Psoas muscle (tissue), 7 donors: ENCODE measurements at regions not wholly inside any gene's neighbourhood (a gene's known extent, or its start where the extent isn't known, plus 50 kb on each side); places are given as distances from the start of the nearest gene placed in this dataset.

Experiments used
- ATAC-seq, 4 donors: fragments of 200-7000 bp; cut with Tn5 transposase; one replicate each; pipeline ENCODE4 v1.9.1; 2020; ENCODE audit warnings: moderate library complexity in 3 of 4, mild to moderate bottlenecking in 2 of 4
- DNase-seq, 2 donors: peaks; one replicate each; pipeline ENCODE4 v3.0.0-alpha.2; 2020
- H3K27ac ChIP-seq: fragments of 200-600 bp; one replicate; pipeline ENCODE4 v1.8.0; 2022
- H3K27me3 ChIP-seq, 3 donors: fragments of 200-600 bp in 1 of 3; one replicate each; pipeline versions ENCODE4 v1.6.1 to v1.8.0; 2013 to 2022; ENCODE audit warnings: low read length in 2 of 3, mild to moderate bottlenecking in 2 of 3, moderate library complexity in 1 of 3; ENCODE audit not compliant: insufficient read depth in 3 of 3
- H3K36me3 ChIP-seq, 2 donors: fragments of 200-600 bp in 1 of 2; one replicate each; pipeline versions ENCODE4 v1.6.1 to v1.8.0; 2013 to 2022; ENCODE audit warnings: low read depth in 1 of 2, mild to moderate bottlenecking in 1 of 2, moderate library complexity in 1 of 2; ENCODE audit not compliant: insufficient read depth in 1 of 2
- H3K4me1 ChIP-seq: fragments of 200-600 bp; one replicate; pipeline ENCODE4 v1.8.0; 2022
- H3K4me3 ChIP-seq: fragments of 200-600 bp; one replicate; pipeline ENCODE4 v1.8.0; 2022; ENCODE audit warnings: mild to moderate bottlenecking
- H3K9me3 ChIP-seq: fragments of 200-600 bp; one replicate; pipeline ENCODE4 v1.8.0; 2022
- WGBS, 3 donors: extraction: QIAGEN DNeasy Blood & Tissue Kit; methylation state at CpG; one replicate each; pipeline versions ENCODE4 v1.1.6 to v1.1.7; 2013; 5-methylcytosine and 5-hydroxymethylcytosine counted together
- intact Hi-C, 2 donors: fragments of 100-400 bp; cut with DNase I; formaldehyde crosslinking; loops; one replicate each; pipeline versions ENCODE4 v1.11.0 to v1.14.2; 2022
- TF ChIP-seq, protein P1 (sequence below): fragments of 200-600 bp; IDR thresholded peaks from one replicate; pipeline ENCODE4 v1.8.0; 2022; ENCODE audit warnings: antibody characterized with exemption
- donor health status: healthy with polysubstance abuse.
- donor health status: DM: no; HTN: no; CAD: no; lungs with moderate emphysema.
- donor health status: Bipolar disorder and iron deficiency.
- donor health status: healthy.
- donor health status: DM: yes; HTN: yes; CAD: no.
- donor health status: DM: no; HTN: no; CAD: no.
- donor health status: DM: yes; HTN: yes; CAD: no.

DNA sequence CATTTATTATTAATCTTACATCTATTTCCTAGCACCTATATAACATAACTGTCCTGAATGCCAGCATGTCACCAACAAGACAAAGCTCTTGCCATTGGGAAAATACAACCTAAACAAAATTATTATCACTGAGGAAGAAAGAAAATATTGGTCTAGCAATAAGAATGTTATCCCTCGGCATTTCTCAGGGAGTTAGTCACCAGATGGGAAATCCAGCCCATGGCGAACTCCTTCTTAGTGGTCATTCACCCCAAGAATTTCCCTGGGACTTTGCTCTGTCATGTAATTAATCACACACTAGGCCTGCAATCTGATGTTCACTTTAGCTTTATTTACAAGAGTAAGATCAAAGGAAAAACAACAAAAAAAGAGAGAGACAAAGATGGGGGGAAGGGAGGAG, 56.1 kb upstream of the TAS2R1 start:
- no peak overlapping the region for H3K27ac ChIP-seq
- WGBS, 3 donors: 66 to 82% (median 75%) methylated on average over 2 of the region's 2 CpGs
- no peak for ATAC-seq
- H3K4me3 ChIP-seq: no peak overlapping the region
- no peaks in the 10 kb centered on the region for H3K4me1 ChIP-seq
- TF ChIP-seq, protein P1, sequence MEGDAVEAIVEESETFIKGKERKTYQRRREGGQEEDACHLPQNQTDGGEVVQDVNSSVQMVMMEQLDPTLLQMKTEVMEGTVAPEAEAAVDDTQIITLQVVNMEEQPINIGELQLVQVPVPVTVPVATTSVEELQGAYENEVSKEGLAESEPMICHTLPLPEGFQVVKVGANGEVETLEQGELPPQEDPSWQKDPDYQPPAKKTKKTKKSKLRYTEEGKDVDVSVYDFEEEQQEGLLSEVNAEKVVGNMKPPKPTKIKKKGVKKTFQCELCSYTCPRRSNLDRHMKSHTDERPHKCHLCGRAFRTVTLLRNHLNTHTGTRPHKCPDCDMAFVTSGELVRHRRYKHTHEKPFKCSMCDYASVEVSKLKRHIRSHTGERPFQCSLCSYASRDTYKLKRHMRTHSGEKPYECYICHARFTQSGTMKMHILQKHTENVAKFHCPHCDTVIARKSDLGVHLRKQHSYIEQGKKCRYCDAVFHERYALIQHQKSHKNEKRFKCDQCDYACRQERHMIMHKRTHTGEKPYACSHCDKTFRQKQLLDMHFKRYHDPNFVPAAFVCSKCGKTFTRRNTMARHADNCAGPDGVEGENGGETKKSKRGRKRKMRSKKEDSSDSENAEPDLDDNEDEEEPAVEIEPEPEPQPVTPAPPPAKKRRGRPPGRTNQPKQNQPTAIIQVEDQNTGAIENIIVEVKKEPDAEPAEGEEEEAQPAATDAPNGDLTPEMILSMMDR: no peak
- H3K9me3 ChIP-seq: no peaks in the 10 kb centered on the region
- no peak for DNase-seq
- no peaks in the 10 kb centered on the region for H3K27me3 ChIP-seq
- intact Hi-C loops: no loop called here
- no peaks in the 10 kb centered on the region for H3K36me3 ChIP-seq

DNA sequence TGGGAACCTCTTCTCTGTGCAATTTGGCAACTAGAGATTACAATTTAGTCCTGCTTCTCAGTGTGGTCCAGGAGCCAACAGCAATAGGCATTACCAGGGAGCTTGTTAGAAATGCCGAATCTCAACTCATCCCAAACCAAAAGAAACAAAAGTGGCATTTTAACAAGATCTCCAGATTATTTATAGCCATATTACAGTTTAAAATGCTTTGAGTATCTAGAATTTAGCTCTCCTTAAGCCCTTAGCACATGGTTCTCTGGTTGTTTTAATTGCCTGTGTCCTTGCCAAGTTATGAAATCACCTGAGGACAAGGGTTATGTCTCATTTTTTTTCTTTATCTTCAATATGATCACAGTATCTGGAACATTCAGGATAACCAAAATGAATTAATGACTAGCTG, 51.6 kb upstream of the TAS2R1 start:
- ATAC-seq (no peak), DNase-seq (no peak)
- Histone ChIP-seq H3K9me3 (no peaks in the 10 kb centered on the region), H3K27ac (no peak overlapping the region), H3K4me1 (no peaks in the 10 kb centered on the region), H3K36me3 (no peaks in the 10 kb centered on the region), H3K27me3 (no peaks in the 10 kb centered on the region), H3K4me3 (no peak overlapping the region)
- intact Hi-C loops: no loop called here
- TF ChIP-seq, protein P1: no peak
- 33 to 59% (median 40%) methylated on average over 1 of the region's 1 CpG for WGBS, 3 donors
